H9 (cell line): ENCODE measurements at regions not wholly inside any gene's neighbourhood (a gene's known extent, or its start where the extent isn't known, plus 50 kb on each side); places are given as distances from the start of the nearest gene placed in this dataset.

ENCODE experiments used
- DNase-seq: peaks from one replicate; pipeline ENCODE4 v3.0.0-alpha.2; 2017
- H2AFZ ChIP-seq: one replicate; pipeline ENCODE4 v1.6.1; 2013; ENCODE audit warnings: mild to moderate bottlenecking, low read length, control low read depth, moderate library complexity
- H2AK5ac ChIP-seq: 2 replicates; pipeline ENCODE4 v1.6.1; 2013; ENCODE audit warnings: low read length, control low read depth, mixed read lengths; ENCODE audit not compliant: insufficient read length
- H2BK120ac ChIP-seq: one replicate; pipeline ENCODE4 v1.6.1; 2013; ENCODE audit warnings: low read depth, mild to moderate bottlenecking, low read length, control low read depth, inconsistent platforms; ENCODE audit not compliant: poor library complexity, severe bottlenecking
- H2BK12ac ChIP-seq: 2 replicates; pipeline ENCODE4 v1.6.1; 2013; ENCODE audit warnings: low read length, control low read depth, mixed read lengths, low read depth; ENCODE audit not compliant: insufficient read length
- H2BK15ac ChIP-seq: 2 replicates; pipeline ENCODE4 v1.6.1; 2013; ENCODE audit warnings: low read depth, low read length, control low read depth
- H2BK20ac ChIP-seq: one replicate; pipeline ENCODE4 v1.6.1; 2013; ENCODE audit warnings: low read depth, mild to moderate bottlenecking, low read length, control low read depth, inconsistent platforms; ENCODE audit not compliant: poor library complexity, severe bottlenecking
- H2BK5ac ChIP-seq: 2 replicates; pipeline ENCODE4 v1.6.1; 2013; ENCODE audit warnings: low read length, control low read depth, mixed read lengths; ENCODE audit not compliant: insufficient read length
- H3K14ac ChIP-seq: 2 replicates; pipeline ENCODE4 v1.6.1; 2013; ENCODE audit warnings: low read length, control low read depth; ENCODE audit not compliant: insufficient read depth
- H3K18ac ChIP-seq: 2 replicates; pipeline ENCODE4 v1.6.1; 2013; ENCODE audit warnings: low read depth, mild to moderate bottlenecking, mixed read lengths, low read length, control low read depth; ENCODE audit not compliant: insufficient read length
- H3K23ac ChIP-seq: 2 replicates; pipeline ENCODE4 v1.6.1; 2013; ENCODE audit warnings: low read length, control low read depth, mixed read lengths, low read depth; ENCODE audit not compliant: insufficient read length
- H3K23me2 ChIP-seq: 2 replicates; pipeline ENCODE4 v1.6.1; 2013; ENCODE audit warnings: low read depth, mild to moderate bottlenecking, mixed read lengths, low read length, control low read depth; ENCODE audit not compliant: insufficient read length, poor library complexity, severe bottlenecking
- H3K27ac ChIP-seq: 2 replicates; pipeline ENCODE4 v1.5.1; 2013; ENCODE audit warnings: low read length, control low read depth, mixed read lengths, low read depth; ENCODE audit not compliant: insufficient read length
- H3K27me3 ChIP-seq: 2 replicates; pipeline ENCODE4 v1.6.1; 2013; ENCODE audit warnings: low read length, control low read depth, inconsistent platforms; ENCODE audit not compliant: insufficient read depth
- H3K4ac ChIP-seq: 2 replicates; pipeline ENCODE4 v1.6.1; 2013; ENCODE audit warnings: low read depth, mild to moderate bottlenecking, control low read depth, inconsistent platforms, low read length, moderate library complexity
- H3K4me1 ChIP-seq: 2 replicates; pipeline ENCODE4 v1.6.1; 2013; ENCODE audit warnings: low read length, control low read depth, inconsistent platforms; ENCODE audit not compliant: insufficient read depth
- H3K4me2 ChIP-seq: 2 replicates; pipeline ENCODE4 v1.6.1; 2013; ENCODE audit warnings: low read length, control low read depth, mixed read lengths; ENCODE audit not compliant: insufficient read length, insufficient read depth
- H3K56ac ChIP-seq: 2 replicates; pipeline ENCODE4 v1.6.1; 2013; ENCODE audit warnings: low read depth, mild to moderate bottlenecking, mixed read lengths, low read length, control low read depth; ENCODE audit not compliant: insufficient read length
- H3K79me1 ChIP-seq: 2 replicates; pipeline ENCODE4 v1.6.1; 2013; ENCODE audit warnings: low read depth, mild to moderate bottlenecking, moderate library complexity, low read length, control low read depth, inconsistent platforms; ENCODE audit not compliant: insufficient read depth, poor library complexity, severe bottlenecking
- H3K79me2 ChIP-seq: 2 replicates; pipeline ENCODE4 v1.6.1; 2013; ENCODE audit warnings: low read length, control low read depth, inconsistent platforms; ENCODE audit not compliant: insufficient read depth
- H3K9ac ChIP-seq: 2 replicates; pipeline ENCODE4 v1.6.1; 2013; ENCODE audit warnings: low read length, control low read depth, mixed read lengths; ENCODE audit not compliant: insufficient read length; ENCODE audit errors: extremely low read depth
- H3K9me3 ChIP-seq: one replicate; pipeline ENCODE4 v1.6.1; 2013; ENCODE audit warnings: low read depth, low read length, inconsistent platforms; ENCODE audit not compliant: control insufficient read depth
- H3T11ph ChIP-seq: one replicate; pipeline ENCODE4 v1.6.1; 2013; ENCODE audit warnings: mild to moderate bottlenecking, low read length, control low read depth, inconsistent platforms
- H4K20me1 ChIP-seq: one replicate; pipeline ENCODE4 v1.6.1; 2013; ENCODE audit not compliant: control insufficient read depth, insufficient read length, insufficient read depth
- H4K5ac ChIP-seq: 2 replicates; pipeline ENCODE4 v1.6.1; 2013; ENCODE audit warnings: low read depth, mild to moderate bottlenecking, mixed read lengths, low read length, control low read depth; ENCODE audit not compliant: insufficient read length
- H4K8ac ChIP-seq: replicated peaks from 2 replicates; pipeline ENCODE4 v1.6.1; 2013; ENCODE audit warnings: low read length, control low read depth, mixed read lengths, low read depth; ENCODE audit not compliant: insufficient read length
- H4K91ac ChIP-seq: 2 replicates; pipeline ENCODE4 v1.6.1; 2013; ENCODE audit warnings: low read depth, mild to moderate bottlenecking, moderate library complexity, mixed read lengths, low read length, control low read depth; ENCODE audit not compliant: insufficient read length
- H3K27ac Mint-ChIP-seq, 3 experiments: 2 replicates in 2 of 3; 3 replicates in 1 of 3; pipeline ENCODE4 v1.8.0; 2020 to 2021; ENCODE audit warnings: mixed read lengths in 3 of 3, mild to moderate bottlenecking in 1 of 3, moderate library complexity in 1 of 3
- H3K27me3 Mint-ChIP-seq: 2 replicates; pipeline ENCODE4 v1.8.0; 2021; ENCODE audit warnings: low read depth, mild to moderate bottlenecking, moderate library complexity, mixed read lengths
- H3K36me3 Mint-ChIP-seq, 3 experiments: 2 replicates in 2 of 3; 3 replicates in 1 of 3; pipeline ENCODE4 v1.8.0; 2020 to 2021; ENCODE audit warnings: low read depth in 3 of 3, mixed read lengths in 3 of 3; ENCODE audit not compliant: insufficient read depth in 1 of 3
- H3K4me1 Mint-ChIP-seq, 2 experiments: 2 replicates each; pipeline ENCODE4 v1.8.0; 2020; ENCODE audit warnings: mixed read lengths in 2 of 2
- H3K4me3 Mint-ChIP-seq, 2 experiments: 2 replicates in 1 of 2; 3 replicates in 1 of 2; pipeline ENCODE4 v1.8.0; 2020 to 2021; ENCODE audit warnings: mild to moderate bottlenecking in 2 of 2, mixed read lengths in 2 of 2, moderate library complexity in 1 of 2
- H3K9me3 Mint-ChIP-seq, 2 experiments: 2 replicates in 1 of 2; 3 replicates in 1 of 2; pipeline ENCODE4 v1.8.0; 2020; ENCODE audit warnings: mild to moderate bottlenecking in 2 of 2, mixed read lengths in 2 of 2, moderate library complexity in 1 of 2
- WGBS: extraction: QIAGEN DNeasy Blood & Tissue Kit; methylation state at CpG from one replicate; pipeline ENCODE4 v1.1.7; 2013; ENCODE audit warnings: missing lambda C conversion rate, low lambda C conversion rate, mixed read lengths; ENCODE audit not compliant: insufficient read length; ENCODE audit errors: extremely low coverage; 5-methylcytosine and 5-hydroxymethylcytosine counted together
- TF ChIP-seq, protein P1 (sequence below): fragments of 200-600 bp; sonication (generic); conservative IDR thresholded peaks from 3 replicates; pipeline ENCODE4 v1.8.0; 2021; ENCODE audit warnings: antibody characterized with exemption, mild to moderate bottlenecking

DNA sequence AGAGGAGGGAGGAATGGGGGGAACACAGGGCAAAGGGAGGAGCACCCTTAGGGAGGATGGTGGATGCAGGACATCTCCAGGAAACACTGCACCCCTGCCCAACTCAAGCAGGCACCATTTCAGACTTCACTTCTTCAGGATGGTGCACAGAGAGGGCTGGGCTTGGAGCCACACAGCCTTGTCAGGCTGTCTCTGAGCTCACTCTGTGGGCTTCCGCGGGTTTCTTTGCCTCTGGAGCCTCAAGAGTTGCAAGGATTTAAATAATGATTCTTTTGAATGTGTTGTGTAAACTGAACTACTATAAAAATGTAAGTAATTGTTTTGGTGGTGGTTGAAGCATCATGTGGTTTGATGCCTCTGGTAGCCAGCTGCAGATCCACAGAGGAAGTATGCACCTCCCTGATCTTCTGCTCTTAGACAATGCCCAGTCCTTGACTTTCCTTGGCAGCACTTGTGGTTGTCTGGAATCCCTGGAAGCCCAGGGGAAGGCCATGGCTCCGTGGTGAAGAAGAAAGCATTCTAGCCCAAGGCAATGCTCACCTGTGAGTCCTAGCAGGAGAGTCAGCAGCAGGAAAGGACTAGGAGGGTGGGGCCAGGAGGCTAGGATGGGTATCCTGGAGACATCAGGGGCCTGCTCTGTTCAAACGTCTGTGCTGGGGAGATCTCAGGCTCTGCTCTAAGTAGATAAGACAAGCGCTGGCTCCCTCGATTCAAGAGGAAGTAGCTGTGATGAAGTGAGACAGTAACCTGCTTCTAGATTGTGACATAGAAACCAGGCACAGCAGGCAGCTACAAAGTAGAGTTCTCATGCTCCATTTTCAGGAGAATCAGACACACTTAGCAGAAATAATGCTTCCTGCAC is 50.2 kb upstream of the SIRPG start:
- H2BK15ac ChIP-seq: no peak overlapping the region
- no peak overlapping the region for H3K18ac ChIP-seq
- no peak overlapping the region for H3T11ph ChIP-seq
- no peak overlapping the region for H4K8ac ChIP-seq
- H3K9me3 Mint-ChIP-seq: no peaks in the 10 kb centered on the region
- H2AFZ ChIP-seq: no peak overlapping the region
- DNase-seq: no peak
- H3K27ac Mint-ChIP-seq: no peak overlapping the region; a peak in 1 of 7 replicates
- H3K79me2 ChIP-seq: no peaks in the 10 kb centered on the region
- no peak overlapping the region for H3K4me3 Mint-ChIP-seq
- no peaks in the 10 kb centered on the region for H3K27me3 ChIP-seq
- H2BK20ac ChIP-seq: no peak overlapping the region
- H3K4ac ChIP-seq: no peak overlapping the region
- H3K36me3 Mint-ChIP-seq: no peaks in the 10 kb centered on the region
- peaks cover 64% of the 10 kb centered on the region for H3K27me3 Mint-ChIP-seq
- no peaks in the 10 kb centered on the region for H4K20me1 ChIP-seq
- H4K91ac ChIP-seq: no peak overlapping the region
- H2BK120ac ChIP-seq: no peak overlapping the region
- H2BK5ac ChIP-seq: no peak overlapping the region
- H3K27ac ChIP-seq: no peak overlapping the region
- H3K4me2 ChIP-seq: no peak overlapping the region
- H3K4me1 ChIP-seq: no peaks in the 10 kb centered on the region
- no peaks in the 10 kb centered on the region for H3K9me3 ChIP-seq
- no peak overlapping the region for H3K14ac ChIP-seq
- H3K79me1 ChIP-seq: no peaks in the 10 kb centered on the region
- no peak overlapping the region for H4K5ac ChIP-seq
- H3K56ac ChIP-seq: no peak overlapping the region
- H3K23ac ChIP-seq: no peak overlapping the region
- H3K4me1 Mint-ChIP-seq: no peaks in the 10 kb centered on the region
- no CpG with 5 or more reads among the region's 6 CpGs for WGBS
- H3K23me2 ChIP-seq: no peaks in the 10 kb centered on the region
- H2AK5ac ChIP-seq: no peak overlapping the region
- H3K9ac ChIP-seq: no peak overlapping the region
- TF ChIP-seq, protein P1, sequence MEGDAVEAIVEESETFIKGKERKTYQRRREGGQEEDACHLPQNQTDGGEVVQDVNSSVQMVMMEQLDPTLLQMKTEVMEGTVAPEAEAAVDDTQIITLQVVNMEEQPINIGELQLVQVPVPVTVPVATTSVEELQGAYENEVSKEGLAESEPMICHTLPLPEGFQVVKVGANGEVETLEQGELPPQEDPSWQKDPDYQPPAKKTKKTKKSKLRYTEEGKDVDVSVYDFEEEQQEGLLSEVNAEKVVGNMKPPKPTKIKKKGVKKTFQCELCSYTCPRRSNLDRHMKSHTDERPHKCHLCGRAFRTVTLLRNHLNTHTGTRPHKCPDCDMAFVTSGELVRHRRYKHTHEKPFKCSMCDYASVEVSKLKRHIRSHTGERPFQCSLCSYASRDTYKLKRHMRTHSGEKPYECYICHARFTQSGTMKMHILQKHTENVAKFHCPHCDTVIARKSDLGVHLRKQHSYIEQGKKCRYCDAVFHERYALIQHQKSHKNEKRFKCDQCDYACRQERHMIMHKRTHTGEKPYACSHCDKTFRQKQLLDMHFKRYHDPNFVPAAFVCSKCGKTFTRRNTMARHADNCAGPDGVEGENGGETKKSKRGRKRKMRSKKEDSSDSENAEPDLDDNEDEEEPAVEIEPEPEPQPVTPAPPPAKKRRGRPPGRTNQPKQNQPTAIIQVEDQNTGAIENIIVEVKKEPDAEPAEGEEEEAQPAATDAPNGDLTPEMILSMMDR: no peak
- no peak overlapping the region for H2BK12ac ChIP-seq
